HFFc6 (cell line): ENCODE measurements at regions not wholly inside any gene's neighbourhood (a gene's known extent, or its start where the extent isn't known, plus 50 kb on each side); places are given as distances from the start of the nearest gene placed in this dataset.

Source experiments
- DNase-seq: peaks from one replicate; pipeline ENCODE4 v3.0.0-alpha.2; 2018
- H3K27ac Mint-ChIP-seq: 2 replicates; pipeline ENCODE4 v1.8.0; 2020; ENCODE audit warnings: mild to moderate bottlenecking, mixed read lengths
- H3K27me3 Mint-ChIP-seq: 2 replicates; pipeline ENCODE4 v1.8.0; 2021; ENCODE audit warnings: mild to moderate bottlenecking, moderate library complexity, mixed read lengths; ENCODE audit not compliant: insufficient read depth
- H3K36me3 Mint-ChIP-seq: 2 replicates; pipeline ENCODE4 v1.8.0; 2021; ENCODE audit warnings: low read depth, mixed read lengths
- H3K4me1 Mint-ChIP-seq: 2 replicates; pipeline ENCODE4 v1.8.0; 2020; ENCODE audit warnings: low read depth, mixed read lengths
- H3K4me3 Mint-ChIP-seq: 2 replicates; pipeline ENCODE4 v1.8.0; 2020; ENCODE audit warnings: mild to moderate bottlenecking, moderate library complexity, mixed read lengths
- H3K9me3 Mint-ChIP-seq: 2 replicates; pipeline ENCODE4 v1.8.0; 2020; ENCODE audit warnings: mild to moderate bottlenecking, mixed read lengths
- TF ChIP-seq, protein P1 (sequence below): fragments of 200-600 bp; sonication (generic); IDR thresholded peaks from 2 replicates; pipeline ENCODE4 v1.5.0; 2021; ENCODE audit warnings: antibody characterized with exemption, mild to moderate bottlenecking

DNA sequence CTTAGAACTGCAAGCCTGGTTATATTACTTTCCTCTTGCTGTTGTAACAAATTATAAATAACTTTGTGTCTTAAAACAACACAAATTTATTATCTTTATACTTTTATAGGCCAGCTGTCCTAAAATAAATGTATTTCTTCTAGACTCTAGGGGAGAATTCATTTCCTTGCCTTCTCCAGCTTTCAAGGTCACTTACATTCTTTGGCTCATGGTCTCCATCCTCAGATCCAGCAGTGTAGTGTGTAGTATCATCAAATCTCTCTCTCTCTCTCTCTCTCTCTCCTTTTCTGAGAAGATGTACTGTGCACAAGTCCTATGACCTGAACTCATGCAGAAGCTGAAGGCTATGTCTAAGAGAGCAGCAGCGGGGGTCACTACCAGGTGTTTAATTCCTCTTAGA is 1510.6 kb downstream of the MRPL39 start:
- H3K4me1 Mint-ChIP-seq = no peaks in the 10 kb centered on the region
- DNase-seq = no peak
- peaks cover 42% of the 10 kb centered on the region for H3K9me3 Mint-ChIP-seq
- no peak overlapping the region for H3K27ac Mint-ChIP-seq
- TF ChIP-seq, protein P1, sequence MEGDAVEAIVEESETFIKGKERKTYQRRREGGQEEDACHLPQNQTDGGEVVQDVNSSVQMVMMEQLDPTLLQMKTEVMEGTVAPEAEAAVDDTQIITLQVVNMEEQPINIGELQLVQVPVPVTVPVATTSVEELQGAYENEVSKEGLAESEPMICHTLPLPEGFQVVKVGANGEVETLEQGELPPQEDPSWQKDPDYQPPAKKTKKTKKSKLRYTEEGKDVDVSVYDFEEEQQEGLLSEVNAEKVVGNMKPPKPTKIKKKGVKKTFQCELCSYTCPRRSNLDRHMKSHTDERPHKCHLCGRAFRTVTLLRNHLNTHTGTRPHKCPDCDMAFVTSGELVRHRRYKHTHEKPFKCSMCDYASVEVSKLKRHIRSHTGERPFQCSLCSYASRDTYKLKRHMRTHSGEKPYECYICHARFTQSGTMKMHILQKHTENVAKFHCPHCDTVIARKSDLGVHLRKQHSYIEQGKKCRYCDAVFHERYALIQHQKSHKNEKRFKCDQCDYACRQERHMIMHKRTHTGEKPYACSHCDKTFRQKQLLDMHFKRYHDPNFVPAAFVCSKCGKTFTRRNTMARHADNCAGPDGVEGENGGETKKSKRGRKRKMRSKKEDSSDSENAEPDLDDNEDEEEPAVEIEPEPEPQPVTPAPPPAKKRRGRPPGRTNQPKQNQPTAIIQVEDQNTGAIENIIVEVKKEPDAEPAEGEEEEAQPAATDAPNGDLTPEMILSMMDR = no peak
- H3K36me3 Mint-ChIP-seq = no peaks in the 10 kb centered on the region; the same call in 1 of the 2 replicates
- H3K27me3 Mint-ChIP-seq = no peaks in the 10 kb centered on the region
- H3K4me3 Mint-ChIP-seq = no peak overlapping the region

DNA sequence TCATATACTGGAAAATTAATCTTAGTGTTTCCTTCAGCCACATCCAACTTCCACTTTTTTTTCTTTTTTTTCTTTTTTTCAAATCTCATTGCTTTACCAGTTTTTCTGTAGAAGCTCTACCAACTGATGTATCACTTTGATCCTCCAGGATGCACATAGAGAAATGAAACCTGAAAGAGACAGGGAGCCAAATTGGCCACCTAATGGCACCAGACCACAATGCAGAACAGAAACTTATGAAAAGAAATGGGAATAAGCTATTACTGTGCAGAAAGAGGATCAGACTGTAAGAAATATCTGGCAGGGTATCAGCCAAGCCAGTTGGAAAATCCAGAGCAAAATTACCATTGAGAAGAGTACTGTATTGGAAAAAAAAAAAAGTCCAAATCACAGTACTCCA is 1514.2 kb downstream of the MRPL39 start:
- H3K9me3 Mint-ChIP-seq = peaks cover 56% of the 10 kb centered on the region
- H3K27me3 Mint-ChIP-seq = no peaks in the 10 kb centered on the region
- no peaks in the 10 kb centered on the region for H3K4me1 Mint-ChIP-seq
- H3K36me3 Mint-ChIP-seq = no peaks in the 10 kb centered on the region
- H3K4me3 Mint-ChIP-seq = no peak overlapping the region
- DNase-seq = no peak
- no peak overlapping the region for H3K27ac Mint-ChIP-seq
- TF ChIP-seq, protein P1 = no peak

DNA sequence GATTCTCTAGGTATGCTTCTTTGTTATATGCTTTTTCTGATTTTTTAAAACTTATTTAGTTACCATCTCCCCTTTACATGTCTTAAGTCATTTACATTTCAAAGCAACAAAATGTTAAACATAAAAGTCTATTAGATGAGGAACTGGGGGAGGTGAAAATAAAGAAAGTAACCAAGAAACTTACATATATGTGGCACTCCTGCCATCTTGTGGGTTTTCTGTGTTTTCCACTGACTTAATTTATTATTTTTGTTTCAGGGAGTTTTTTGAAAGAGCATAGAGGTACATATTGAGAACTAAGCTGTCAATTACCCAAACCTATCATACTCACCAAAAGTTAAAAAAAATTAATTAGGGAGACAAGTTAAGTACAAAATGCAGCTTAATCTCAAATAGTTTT is 1531.1 kb downstream of the MRPL39 start:
- H3K4me3 Mint-ChIP-seq = no peak overlapping the region
- no peak for DNase-seq
- no peak overlapping the region for H3K27ac Mint-ChIP-seq
- no peaks in the 10 kb centered on the region for H3K27me3 Mint-ChIP-seq
- H3K4me1 Mint-ChIP-seq = no peaks in the 10 kb centered on the region
- peaks cover 48% of the 10 kb centered on the region for H3K9me3 Mint-ChIP-seq
- TF ChIP-seq, protein P1 = no peak
- no peaks in the 10 kb centered on the region for H3K36me3 Mint-ChIP-seq

DNA sequence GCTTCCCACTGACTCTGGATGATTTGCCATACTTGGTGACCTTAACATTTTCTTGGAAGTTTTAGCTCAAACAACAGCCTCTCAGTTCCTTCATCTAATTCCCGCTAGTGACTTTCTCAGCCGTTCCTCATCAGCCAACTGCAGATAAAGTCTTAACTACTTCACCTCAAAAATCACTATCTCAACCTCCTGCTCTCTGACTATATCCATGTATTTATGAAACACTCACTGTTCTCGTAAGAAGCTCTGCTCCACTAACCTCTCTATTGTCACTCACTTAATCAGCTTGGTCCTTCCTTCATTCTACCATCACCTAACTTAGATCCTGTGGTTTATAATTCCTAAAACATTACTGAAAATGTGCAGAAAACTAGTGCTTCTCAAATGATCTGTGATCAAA is 1551.6 kb downstream of the MRPL39 start:
- H3K4me3 Mint-ChIP-seq = no peak overlapping the region
- no peaks in the 10 kb centered on the region for H3K36me3 Mint-ChIP-seq
- TF ChIP-seq, protein P1 = no peak
- H3K9me3 Mint-ChIP-seq = peaks cover 15% of the 10 kb centered on the region
- H3K4me1 Mint-ChIP-seq = no peaks in the 10 kb centered on the region
- no peak for DNase-seq
- H3K27ac Mint-ChIP-seq = no peak overlapping the region
- H3K27me3 Mint-ChIP-seq = no peaks in the 10 kb centered on the region

DNA sequence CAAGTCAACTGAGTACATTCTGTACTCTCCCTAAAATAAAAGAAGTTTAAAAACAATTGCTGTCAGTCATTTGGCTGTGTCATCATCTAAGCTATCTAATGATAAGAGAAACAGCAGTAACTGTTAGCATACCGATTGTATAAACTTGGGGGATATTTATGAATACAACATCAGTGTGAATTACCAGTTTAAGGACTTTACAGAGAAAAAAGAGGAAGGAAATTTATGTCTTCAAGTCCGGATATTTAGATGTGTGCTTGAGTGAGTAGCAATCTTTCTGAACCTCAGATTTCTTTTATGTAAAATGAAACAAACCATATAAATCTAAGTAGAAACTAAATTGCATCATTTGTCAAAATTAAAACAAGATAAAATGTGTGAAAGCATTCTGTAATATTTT is 1557.0 kb downstream of the MRPL39 start:
- no peaks in the 10 kb centered on the region for H3K27me3 Mint-ChIP-seq
- no peak overlapping the region for H3K27ac Mint-ChIP-seq
- no peaks in the 10 kb centered on the region for H3K36me3 Mint-ChIP-seq
- no peak overlapping the region for H3K4me3 Mint-ChIP-seq
- peaks cover 25% of the 10 kb centered on the region for H3K9me3 Mint-ChIP-seq
- DNase-seq = no peak
- H3K4me1 Mint-ChIP-seq = no peaks in the 10 kb centered on the region
- TF ChIP-seq, protein P1 = no peak

DNA sequence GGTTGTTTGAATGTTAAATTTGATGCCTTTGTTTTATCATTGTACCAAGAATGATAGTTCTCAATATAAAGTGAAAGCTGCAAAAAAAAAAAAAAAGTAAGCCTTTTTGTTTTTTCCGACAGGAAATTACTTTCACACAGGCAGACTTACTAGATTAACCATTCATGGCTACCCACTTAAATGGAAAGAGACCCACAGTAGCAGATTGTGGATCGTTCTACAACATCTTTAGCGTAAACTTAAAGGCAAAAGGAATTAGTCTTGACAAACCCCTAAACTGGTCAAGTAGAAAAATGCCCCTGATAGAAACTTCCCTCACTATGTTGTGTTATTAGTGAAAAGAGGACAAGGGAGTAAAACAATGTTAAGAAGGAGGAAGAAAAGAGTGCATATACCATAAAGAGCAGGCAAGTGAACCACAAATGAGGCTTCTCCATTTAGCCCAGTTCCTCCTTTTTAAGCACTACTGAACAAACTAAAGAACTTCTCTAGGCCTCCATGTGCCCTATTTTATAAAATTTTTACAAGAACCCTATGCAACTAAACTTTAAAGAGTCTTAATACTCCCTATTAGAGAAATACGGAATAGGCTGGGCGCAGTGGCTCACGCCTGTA is 1560.3 kb downstream of the MRPL39 start:
- TF ChIP-seq, protein P1 = no peak
- H3K27ac Mint-ChIP-seq = no peak overlapping the region
- peaks cover 28% of the 10 kb centered on the region for H3K9me3 Mint-ChIP-seq
- no peak overlapping the region for H3K4me3 Mint-ChIP-seq
- H3K36me3 Mint-ChIP-seq = no peaks in the 10 kb centered on the region
- H3K27me3 Mint-ChIP-seq = no peaks in the 10 kb centered on the region
- no peak for DNase-seq
- H3K4me1 Mint-ChIP-seq = no peaks in the 10 kb centered on the region
